Endodermal cell (in vitro differentiated cells): ENCODE measurements at regions not wholly inside any gene's neighbourhood (a gene's known extent, or its start where the extent isn't known, plus 50 kb on each side); places are given as distances from the start of the nearest gene placed in this dataset.

Experiments
- DNase-seq: peaks from one replicate; pipeline ENCODE4 v3.0.0-alpha.2; 2017
- H3K27ac ChIP-seq: 2 replicates; pipeline ENCODE4 v1.5.1; 2013; ENCODE audit warnings: mild to moderate bottlenecking, low read depth, low read length, moderate library complexity
- H3K27me3 ChIP-seq: 2 replicates; pipeline ENCODE4 v1.6.1; 2013; ENCODE audit warnings: mild to moderate bottlenecking, low read length, moderate library complexity; ENCODE audit not compliant: insufficient read depth, control insufficient read depth, poor library complexity, severe bottlenecking
- H3K36me3 ChIP-seq: 2 replicates; pipeline ENCODE4 v1.7.0; 2013; ENCODE audit warnings: mild to moderate bottlenecking, low read length, moderate library complexity; ENCODE audit not compliant: control insufficient read depth, insufficient read depth
- H3K4me1 ChIP-seq: one replicate; pipeline ENCODE4 v1.7.0; 2013; ENCODE audit warnings: low read length; ENCODE audit not compliant: control insufficient read depth, insufficient read depth
- H3K4me3 ChIP-seq: 2 replicates; pipeline ENCODE4 v1.5.1; 2013; ENCODE audit warnings: mild to moderate bottlenecking, low read length, moderate library complexity
- H3K9ac ChIP-seq: 2 replicates; pipeline ENCODE4 v1.6.1; 2013; ENCODE audit warnings: mild to moderate bottlenecking, low read length, moderate library complexity; ENCODE audit not compliant: poor library complexity, severe bottlenecking; ENCODE audit errors: extremely low read depth
- H3K9me3 ChIP-seq: 2 replicates; pipeline ENCODE4 v1.6.1; 2013; ENCODE audit warnings: mild to moderate bottlenecking, low read length, moderate library complexity; ENCODE audit not compliant: control insufficient read depth
- H3K27ac Mint-ChIP-seq: 2 replicates; pipeline ENCODE4 v1.8.0; 2020; ENCODE audit warnings: mixed read lengths
- H3K27me3 Mint-ChIP-seq: 2 replicates; pipeline ENCODE4 v1.8.0; 2021; ENCODE audit warnings: mild to moderate bottlenecking, mixed read lengths; ENCODE audit not compliant: insufficient read depth
- H3K36me3 Mint-ChIP-seq: 2 replicates; pipeline ENCODE4 v1.8.0; 2020; ENCODE audit warnings: low read depth, mixed read lengths
- H3K4me1 Mint-ChIP-seq: 2 replicates; pipeline ENCODE4 v1.8.0; 2020; ENCODE audit warnings: mixed read lengths
- H3K4me3 Mint-ChIP-seq: 2 replicates; pipeline ENCODE4 v1.8.0; 2020; ENCODE audit warnings: mild to moderate bottlenecking, moderate library complexity, mixed read lengths
- H3K9me3 Mint-ChIP-seq: 2 replicates; pipeline ENCODE4 v1.8.0; 2020; ENCODE audit warnings: mild to moderate bottlenecking, mixed read lengths
- WGBS, 2 experiments: methylation state at CpG; one replicate each; pipeline versions ENCODE4 v1.1.5 to v1.1.7; 2013; ENCODE audit warnings: missing lambda C conversion rate in 2 of 2, mixed read lengths in 1 of 2; ENCODE audit not compliant: insufficient coverage in 1 of 2, insufficient read length in 1 of 2; 5-methylcytosine and 5-hydroxymethylcytosine counted together
- TF ChIP-seq, protein P1 (sequence below): fragments of 200-600 bp; sonication (generic); conservative IDR thresholded peaks from 2 replicates; pipeline ENCODE4 v1.5.0; 2021; ENCODE audit warnings: antibody characterized with exemption, mild to moderate bottlenecking

GRCh38 chr2:221276601-221277000 is 295.5 kb downstream of the EPHA4 start:
- H3K4me1 ChIP-seq = no peaks in the 10 kb centered on the region
- no peaks in the 10 kb centered on the region for H3K36me3 ChIP-seq
- Mint-ChIP-seq H3K9me3 (no peaks in the 10 kb centered on the region), H3K27ac (no peak overlapping the region), H3K27me3 (no peaks in the 10 kb centered on the region), H3K4me1 (peaks cover 12% of the 10 kb centered on the region), H3K4me3 (no peak overlapping the region), H3K36me3 (no peaks in the 10 kb centered on the region)
- DNase-seq = no peak
- H3K27me3 ChIP-seq = no peaks in the 10 kb centered on the region
- WGBS, 2 experiments = 98% methylated on average over 2 of the region's 2 CpGs; no CpG with 5 or more reads in 1 of the 2 experiments
- TF ChIP-seq, protein P1, sequence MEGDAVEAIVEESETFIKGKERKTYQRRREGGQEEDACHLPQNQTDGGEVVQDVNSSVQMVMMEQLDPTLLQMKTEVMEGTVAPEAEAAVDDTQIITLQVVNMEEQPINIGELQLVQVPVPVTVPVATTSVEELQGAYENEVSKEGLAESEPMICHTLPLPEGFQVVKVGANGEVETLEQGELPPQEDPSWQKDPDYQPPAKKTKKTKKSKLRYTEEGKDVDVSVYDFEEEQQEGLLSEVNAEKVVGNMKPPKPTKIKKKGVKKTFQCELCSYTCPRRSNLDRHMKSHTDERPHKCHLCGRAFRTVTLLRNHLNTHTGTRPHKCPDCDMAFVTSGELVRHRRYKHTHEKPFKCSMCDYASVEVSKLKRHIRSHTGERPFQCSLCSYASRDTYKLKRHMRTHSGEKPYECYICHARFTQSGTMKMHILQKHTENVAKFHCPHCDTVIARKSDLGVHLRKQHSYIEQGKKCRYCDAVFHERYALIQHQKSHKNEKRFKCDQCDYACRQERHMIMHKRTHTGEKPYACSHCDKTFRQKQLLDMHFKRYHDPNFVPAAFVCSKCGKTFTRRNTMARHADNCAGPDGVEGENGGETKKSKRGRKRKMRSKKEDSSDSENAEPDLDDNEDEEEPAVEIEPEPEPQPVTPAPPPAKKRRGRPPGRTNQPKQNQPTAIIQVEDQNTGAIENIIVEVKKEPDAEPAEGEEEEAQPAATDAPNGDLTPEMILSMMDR = no peak
- H3K27ac ChIP-seq = no peak overlapping the region
- H3K4me3 ChIP-seq = no peak overlapping the region
- H3K9me3 ChIP-seq = no peaks in the 10 kb centered on the region
- H3K9ac ChIP-seq = no peak overlapping the region

GRCh38 chr2:221282386-221282785 is 289.7 kb downstream of the EPHA4 start:
- Histone ChIP-seq H3K4me1 (no peaks in the 10 kb centered on the region), H3K27ac (no peak overlapping the region), H3K9me3 (no peaks in the 10 kb centered on the region), H3K27me3 (no peaks in the 10 kb centered on the region), H3K36me3 (no peaks in the 10 kb centered on the region), H3K4me3 (no peak overlapping the region), H3K9ac (no peak overlapping the region)
- Mint-ChIP-seq H3K36me3 (no peaks in the 10 kb centered on the region), H3K4me3 (no peak overlapping the region), H3K9me3 (no peaks in the 10 kb centered on the region), H3K27ac (no peak overlapping the region), H3K4me1 (peaks cover 5% of the 10 kb centered on the region), H3K27me3 (no peaks in the 10 kb centered on the region)
- WGBS, 2 experiments = 89 to 94% methylated on average over 4 of the region's 4 CpGs
- peak; percentile 48 for DNase-seq
- TF ChIP-seq, protein P1 = no peak

- Histone ChIP-seq H3K27ac (no peak overlapping the region), H3K9me3 (no peaks in the 10 kb centered on the region), H3K4me1 (peaks cover 6% of the 10 kb centered on the region), H3K27me3 (no peaks in the 10 kb centered on the region), H3K9ac (no peak overlapping the region), H3K4me3 (no peak overlapping the region), H3K36me3 (no peaks in the 10 kb centered on the region)
- no peaks in the 10 kb centered on the region for H3K9me3 Mint-ChIP-seq
- WGBS, 2 experiments = 94 to 100% methylated on average over 1 to 4 of the region's 5 CpGs
- no peak for DNase-seq
- peaks cover 13% of the 10 kb centered on the region for H3K4me1 Mint-ChIP-seq
- no peak overlapping the region for H3K4me3 Mint-ChIP-seq
- no peaks in the 10 kb centered on the region for H3K27me3 Mint-ChIP-seq
- TF ChIP-seq, protein P1 = no peak
- no peak overlapping the region for H3K27ac Mint-ChIP-seq
- H3K36me3 Mint-ChIP-seq = no peaks in the 10 kb centered on the region
Observed at GRCh38 chr2:221283896-221284545, 288.1 kb downstream of the EPHA4 start.
